GM19397 (cell line): ENCODE measurements at regions not wholly inside any gene's neighbourhood (a gene's known extent, or its start where the extent isn't known, plus 50 kb on each side); places are given as distances from the start of the nearest gene placed in this dataset.
"Not testable (repeated sequence)": the region's sequence is repeated elsewhere in the genome, so short reads cannot be mapped to it uniquely, and the experiment has no call there.

Experiments
- ATAC-seq: cut with Tn5 transposase; IDR thresholded peaks from one replicate; pipeline ENCODE4 v1.9.1; 2021; ENCODE audit warnings: mild to moderate bottlenecking, moderate library complexity; ENCODE audit not compliant: unreplicated experiment

DNA sequence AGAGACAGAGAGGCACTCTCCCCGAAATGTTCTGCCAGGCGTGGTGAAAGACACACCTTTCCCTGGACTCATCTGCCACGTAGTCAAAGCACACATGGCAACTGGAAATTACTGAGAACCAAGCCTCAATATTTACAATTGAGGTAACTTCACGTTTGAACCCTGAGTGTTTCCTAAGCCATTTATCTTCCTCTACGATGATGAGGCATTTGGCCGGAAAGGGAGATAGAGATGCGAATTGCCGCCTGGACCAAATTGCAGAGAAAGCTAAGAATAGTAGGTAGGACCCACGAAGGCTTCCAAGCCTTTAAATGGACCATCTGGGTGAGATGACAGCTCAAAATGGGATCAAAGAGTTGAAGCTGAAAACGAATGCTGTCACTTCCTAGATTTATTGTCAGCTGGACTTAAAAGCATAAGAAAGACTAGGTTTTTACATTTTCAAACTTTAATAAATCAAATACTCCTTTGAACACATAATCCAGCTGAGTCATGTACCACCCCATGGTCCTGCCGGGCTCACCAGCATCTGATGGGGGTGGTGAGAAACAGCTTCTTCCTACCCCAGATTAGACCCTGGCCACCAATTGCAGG is 135.6 kb upstream of the LYZL2 start:
- ATAC-seq, result no peak

DNA sequence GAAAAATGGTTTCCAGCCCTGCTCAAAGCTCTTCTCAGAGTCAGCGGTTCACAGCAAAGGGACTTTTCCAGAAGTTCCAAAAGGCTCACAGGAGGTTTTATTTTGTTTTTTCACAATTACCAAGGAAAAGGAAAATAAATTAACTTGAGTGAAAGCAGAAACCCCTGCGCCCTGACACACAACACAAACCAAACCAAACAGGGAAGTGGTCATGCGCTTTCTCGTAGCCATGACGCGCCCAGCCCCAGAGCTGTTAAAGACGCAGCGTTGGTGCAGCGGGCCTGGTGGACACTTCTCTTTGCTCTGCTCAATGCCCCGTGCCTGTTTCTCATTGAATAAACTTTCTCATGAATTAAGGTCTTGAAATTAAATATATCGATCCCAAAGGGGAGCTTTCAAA is 134.4 kb upstream of the LYZL2 start:
- ATAC-seq, result no peak

DNA sequence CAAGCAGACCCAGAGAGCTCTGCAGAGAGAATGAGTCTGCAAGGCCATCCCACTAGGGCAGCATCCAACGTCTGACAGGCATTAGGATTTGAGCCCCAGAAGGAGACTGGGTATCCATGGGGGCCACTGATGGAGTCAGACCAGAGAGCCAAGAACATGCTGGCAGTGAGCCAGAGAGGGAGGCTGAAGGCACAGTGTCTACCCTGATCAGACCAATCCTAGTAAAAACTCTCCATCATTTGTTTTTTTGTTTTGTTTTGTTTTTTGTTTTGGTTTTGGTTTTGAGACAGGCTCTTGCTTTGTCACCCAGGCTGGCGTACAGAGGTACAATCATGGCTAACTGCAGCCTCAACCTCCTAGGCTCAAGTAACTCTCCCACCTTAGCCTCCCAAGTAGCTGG is 133.1 kb upstream of the LYZL2 start:
- no peak for ATAC-seq

DNA sequence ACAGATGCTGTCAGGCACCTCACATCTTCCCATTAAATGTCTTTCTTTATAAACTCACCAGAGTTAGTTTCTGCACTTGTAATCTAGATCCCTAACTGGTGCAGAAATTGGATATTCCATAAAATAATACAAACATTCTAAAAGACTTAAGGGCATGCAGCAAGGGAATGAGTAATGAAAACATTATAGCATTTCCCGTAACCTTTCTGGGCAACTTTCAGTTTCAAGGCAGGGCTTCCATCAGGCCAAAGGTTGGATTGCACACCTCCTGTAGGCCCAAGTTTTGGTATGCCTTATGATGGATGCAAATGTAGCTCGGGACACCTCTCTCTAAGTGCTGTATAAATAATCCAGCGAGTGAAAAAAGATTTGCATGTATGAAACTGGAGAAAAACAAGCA is 129.9 kb upstream of the LYZL2 start:
- no peak for ATAC-seq

DNA sequence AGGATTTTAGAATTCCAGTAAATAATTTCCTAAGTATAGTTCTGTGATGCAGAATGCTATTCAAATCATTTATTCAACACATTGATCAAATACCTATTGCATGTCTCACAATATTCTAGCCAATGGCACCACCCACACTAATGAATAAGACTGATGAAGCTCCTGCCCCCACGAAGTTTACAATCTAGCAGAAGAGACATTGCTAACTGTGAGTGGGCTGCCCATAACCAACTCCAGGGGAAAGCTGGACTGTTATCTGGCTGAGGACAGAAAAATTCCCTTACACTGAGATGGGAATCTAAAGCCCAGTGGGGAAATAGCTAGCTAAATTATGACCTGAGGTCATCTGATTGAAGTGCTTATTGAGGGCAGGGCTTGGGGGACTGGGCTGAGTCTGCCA is 128.8 kb upstream of the LYZL2 start:
- ATAC-seq, result no peak

DNA sequence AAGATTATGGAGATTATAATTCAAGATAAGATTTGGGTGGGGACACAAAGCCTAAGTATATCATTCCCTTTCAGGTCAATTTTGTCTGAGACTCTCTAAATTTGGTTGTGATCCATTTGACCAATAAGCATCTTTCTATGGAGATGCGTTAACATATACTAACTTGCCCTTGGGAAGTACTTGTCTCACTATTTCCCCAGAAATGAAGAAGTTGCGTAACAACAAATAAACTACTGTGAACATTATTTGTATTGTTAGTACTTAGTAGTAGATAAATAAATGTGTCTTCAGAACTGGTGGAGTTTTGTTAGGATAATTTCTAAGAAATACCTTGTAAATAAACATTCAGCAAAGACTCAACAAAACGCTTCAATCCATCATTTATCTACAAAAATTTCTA is 127.3 kb upstream of the LYZL2 start:
- no peak for ATAC-seq

DNA sequence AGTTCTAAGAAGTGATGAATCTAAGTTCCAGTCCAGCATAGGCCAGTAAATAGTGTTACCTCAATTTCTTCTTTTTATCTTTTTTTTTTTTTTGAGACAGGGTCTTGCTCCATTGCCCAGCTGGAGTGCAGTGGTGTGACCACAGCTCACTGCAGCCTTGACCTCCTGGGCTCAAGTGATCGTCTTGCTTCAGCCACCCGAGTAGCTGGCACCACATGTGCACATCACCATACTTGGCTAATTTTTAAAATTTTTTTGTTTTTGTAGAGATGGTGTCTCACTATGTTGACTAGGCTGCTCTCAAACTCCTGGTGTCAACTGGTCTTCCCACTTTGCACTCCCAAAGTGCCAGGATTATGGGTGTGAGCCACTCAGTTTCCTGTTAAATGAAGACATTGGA is 126.6 kb upstream of the LYZL2 start:
- no peak for ATAC-seq

DNA sequence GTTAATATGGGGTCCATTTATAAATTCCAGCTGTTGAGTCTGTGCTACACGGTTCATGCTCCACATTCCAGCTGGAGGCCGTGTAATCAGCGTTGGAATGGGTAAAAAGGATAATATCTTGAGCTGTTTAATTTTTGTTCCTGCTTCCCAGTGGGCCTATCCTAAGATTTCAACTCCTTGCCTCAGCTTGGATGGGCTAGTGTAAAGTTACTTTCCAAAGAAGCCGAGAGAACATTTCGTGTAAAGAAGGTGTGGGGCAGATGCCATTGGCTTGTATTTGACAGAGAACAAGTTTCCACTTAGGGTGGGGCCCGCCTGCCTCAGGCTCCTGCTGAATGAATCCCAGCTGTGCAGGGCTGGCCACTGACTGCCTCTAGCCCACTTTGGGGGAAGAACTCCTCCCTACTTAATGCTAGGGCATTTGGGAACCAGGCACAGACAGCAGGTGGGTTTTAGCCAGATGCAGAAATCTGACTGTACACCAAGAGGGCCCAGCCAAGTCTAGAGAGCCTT is 125.9 kb upstream of the LYZL2 start:
- ATAC-seq, result no peak

DNA sequence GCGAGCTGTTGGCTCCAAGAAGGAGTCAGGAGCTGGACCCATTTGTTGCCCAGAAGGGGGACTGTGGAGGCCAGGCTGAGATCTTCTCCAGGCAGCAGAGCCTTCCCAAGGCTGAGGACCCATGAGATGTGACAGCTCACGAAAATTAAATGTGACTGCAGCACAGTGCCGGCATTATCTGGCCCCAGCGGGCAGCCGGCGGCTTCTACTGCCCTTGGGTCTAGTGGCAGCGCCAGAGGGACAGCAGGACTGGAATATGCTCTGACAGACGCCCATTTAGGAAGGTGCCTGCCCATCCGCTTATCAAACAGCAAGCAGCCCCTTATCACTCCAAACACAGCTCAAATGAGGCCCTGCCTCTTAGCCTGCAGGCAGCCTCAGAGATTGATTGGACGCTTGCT is 122.9 kb upstream of the LYZL2 start:
- no peak for ATAC-seq

DNA sequence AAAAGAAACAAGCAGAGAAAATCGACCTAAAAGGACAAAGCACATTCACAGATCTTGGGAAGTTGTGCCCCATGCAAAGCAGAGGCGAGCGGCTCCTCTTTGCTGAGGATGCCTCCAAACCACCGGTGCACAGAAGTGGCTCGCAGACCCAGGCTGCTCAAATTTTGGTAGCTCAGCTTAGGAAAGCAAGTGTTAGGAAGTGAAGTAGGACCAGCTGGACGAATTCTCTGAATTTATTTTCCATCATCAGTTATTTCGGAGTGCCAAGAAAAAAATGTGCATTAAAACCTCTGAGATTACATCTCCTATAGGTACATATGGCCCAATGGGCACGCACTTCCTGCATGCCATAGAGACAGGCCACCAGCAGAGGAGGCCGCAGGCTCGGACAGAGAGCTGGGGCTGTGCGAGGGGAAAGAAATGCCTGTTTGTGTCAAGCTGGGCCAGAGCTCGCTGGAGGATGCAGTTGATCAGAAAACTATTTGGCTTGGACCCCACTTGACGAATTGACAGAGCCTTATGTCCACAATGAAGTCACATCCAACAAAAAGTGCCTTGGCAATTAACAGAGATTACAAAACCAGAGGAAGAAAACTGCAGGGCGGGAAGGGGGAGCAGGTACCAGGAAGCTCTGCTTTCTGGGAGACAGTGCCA is 122.3 kb upstream of the LYZL2 start:
- ATAC-seq, result no peak

DNA sequence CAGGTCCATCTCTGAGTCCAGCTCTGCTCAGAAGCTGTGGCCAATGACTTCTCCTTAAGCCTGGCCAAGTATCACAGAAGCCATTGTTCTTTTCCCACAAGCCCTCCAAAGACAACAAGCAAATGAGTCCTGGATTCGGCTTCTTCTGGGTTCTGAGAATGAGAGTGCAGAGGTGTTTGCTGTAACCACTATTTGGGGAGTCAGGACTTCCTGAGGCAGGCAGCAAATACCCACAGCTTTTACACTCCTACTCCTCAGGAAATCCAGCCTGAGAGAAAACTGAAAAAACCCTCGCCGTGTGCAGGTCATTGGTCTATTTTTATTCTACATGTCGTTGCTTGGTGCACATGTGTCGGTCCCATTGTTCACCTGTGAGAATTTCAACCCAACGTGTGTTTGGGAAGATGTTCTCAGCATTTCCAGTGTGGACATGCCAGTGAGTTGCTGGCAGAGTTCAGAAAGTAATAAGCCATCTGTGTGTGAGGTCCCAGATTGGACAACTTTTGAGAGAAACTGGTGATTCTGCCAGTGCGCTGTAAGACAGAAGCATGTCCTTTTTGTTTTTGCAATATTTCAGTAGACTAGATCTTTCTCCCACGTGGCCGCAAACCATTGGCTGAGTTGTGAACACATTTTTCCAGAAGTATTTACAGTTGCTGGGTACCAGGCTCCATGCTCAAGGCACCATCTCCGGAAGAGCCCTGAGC is 121.6 kb upstream of the LYZL2 start:
- ATAC-seq, result no peak

DNA sequence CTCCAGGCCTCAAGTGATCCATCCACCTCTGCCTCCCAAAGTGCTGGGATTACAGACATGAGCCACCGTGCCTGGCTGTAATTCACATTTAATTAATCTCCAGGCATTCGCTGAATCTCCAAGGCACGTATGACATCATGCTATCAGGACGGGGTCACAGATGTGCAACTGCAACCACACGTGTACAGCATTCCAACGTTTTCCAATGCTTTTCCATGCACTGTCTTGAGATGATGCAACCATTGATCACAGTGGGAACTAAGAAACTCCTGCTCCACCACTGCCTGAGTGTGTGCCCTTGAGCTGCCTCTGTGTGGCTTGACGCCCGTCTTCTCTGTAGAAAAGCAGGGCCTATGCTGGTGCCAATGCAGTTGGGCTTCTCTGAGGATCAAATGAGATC is 119.8 kb upstream of the LYZL2 start:
- no peak for ATAC-seq

DNA sequence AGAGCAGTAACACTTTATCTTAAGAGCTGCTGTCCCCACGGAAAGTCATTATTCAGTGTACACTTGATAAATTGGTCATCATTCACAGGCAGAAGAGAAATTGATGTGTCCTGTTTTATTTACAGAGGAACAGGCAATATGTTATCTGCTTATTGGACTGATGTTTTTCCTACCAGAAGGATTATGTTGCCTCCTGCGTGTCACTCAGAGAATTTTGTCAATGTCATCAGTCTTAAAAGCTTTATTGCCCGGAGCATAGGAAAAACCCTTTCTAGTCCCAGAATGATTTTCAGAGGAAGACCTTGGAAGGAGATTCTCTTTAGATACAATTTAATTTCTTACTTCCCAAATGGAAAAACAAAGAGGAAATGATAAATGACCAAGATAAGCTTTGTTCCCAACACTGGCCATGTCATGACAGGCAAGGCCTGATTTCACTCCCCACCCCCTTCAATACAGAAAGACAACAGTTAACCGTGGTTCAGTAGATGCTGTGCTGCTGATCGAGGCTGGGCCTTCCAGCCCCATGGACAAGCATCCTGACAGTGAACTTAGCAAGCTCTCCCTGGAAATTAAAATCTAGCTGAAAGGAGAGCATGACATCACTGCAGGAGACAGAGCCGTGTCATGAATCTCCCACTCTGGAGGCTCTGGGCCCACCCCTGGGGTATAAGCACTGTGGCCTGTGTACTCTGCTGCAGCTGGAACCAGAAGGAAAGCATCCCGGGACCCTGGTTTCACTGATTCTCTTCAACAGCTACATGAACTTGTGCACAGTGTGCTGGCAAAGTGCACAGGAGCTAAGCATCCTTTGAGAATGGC is 118.8 kb upstream of the LYZL2 start:
- ATAC-seq, result no peak

DNA sequence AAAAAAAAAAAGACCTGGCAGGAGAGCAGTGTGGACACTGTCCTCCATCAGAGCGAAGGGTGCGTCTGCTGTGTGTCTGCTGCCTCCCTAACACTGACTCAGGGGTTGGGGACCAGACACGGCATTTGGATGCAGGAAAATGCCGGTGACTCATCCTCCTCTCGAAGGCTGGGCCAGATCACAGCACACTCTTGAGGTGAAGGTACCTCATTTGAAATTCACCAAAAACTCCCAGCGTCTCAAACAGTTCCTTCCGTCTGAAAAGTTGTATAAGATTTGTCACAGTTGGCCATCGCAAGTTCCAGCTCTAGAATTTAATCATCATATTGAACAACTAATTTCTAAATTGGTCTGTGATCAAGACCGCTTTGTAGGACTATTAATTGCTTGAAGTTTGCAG is 118.1 kb upstream of the LYZL2 start:
- no peak for ATAC-seq

DNA sequence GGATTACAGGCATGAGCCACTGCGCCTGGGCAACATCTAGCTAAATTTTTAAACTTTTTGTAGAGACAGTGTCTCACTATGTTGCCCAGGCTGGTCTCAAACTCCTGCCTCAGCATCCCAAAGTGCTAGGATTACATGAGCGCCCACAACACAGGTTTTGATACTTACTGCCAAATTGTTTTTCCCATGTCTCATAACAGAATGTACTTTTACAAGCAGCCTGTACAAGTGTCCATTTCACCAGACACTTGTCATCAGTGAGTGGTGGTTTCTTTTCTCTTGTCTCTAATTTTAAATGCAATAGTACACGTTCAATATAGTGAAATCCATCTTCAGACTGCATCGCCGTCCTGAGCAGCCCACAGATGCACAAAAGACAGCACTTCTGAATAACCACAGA is 116.4 kb upstream of the LYZL2 start:
- no peak for ATAC-seq

DNA sequence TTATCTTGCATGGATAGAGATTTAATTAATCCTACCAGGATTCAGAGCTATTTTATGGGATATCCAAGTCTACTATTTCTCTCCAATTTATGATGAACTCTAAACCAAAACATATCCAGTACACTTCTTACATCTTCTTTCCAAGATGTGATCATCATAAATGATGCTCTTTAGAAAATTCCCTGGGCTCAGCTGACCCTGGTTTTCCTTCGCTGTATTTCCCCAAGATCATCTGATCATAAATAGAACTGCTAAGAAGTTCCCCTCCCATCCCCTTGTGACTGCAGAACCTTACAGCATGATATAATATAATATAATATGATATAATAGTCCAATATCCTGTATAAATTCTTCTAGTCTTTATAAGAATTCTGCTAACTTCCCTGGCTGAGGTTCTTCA is 114.6 kb upstream of the LYZL2 start:
- ATAC-seq, result no peak

DNA sequence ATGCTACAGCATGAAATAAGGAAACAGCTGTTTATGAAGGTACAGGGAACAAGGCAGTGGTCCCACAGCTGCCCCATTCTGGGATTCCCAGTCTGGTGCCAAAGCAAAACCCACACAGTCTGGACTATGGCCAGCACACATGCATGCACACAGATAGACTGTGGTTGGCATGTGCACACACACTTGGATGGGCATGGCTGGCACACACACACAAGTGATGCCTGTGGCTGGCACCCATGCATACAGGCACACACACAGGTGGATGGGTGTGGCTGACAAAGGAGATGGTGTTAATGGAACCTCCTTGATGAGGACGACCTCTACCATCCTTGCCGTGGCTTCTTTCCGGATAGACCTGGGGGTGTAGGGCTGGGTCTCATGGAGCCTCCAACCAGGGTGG is 114.0 kb upstream of the LYZL2 start:
- no peak for ATAC-seq

DNA sequence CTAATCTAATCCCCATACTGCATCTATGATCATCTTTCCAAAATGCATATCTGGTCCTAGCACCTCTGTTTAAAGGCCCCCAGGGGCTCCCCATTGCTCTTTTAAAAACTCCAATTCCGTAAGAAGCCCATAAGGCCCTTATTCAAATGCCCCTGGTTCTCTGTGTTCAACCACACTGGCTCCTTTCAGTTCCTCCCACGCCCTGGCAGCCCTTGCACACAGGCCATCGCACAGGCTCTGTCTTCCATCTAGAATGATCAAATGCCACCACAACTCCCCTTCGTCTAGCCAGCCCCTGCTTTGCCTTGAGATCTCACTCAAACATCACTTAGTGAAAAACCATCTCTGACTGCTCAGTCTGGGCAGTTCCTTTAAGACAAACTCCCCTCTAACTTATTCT is 112.9 kb upstream of the LYZL2 start:
- ATAC-seq, result peak; percentile 87

DNA sequence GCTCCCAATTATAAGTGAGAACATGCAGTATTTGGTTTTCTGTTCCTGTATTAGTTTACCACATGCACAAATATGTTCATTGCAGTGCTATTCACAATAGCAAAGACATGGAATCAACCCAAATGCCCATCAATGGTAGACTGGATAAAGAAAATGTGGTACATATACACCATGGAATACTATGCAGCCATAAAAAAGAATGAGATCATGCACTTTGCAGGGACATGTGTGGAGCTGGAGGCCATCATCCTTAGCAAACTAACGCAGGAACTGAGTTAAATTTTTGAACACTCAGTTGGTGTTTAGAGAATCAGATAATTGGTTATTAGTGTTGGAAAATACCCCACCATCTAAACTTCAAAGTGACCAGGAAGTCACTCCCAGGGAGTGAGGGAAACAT is 111.2 kb upstream of the LYZL2 start:
- not testable (repeated sequence) for ATAC-seq

DNA sequence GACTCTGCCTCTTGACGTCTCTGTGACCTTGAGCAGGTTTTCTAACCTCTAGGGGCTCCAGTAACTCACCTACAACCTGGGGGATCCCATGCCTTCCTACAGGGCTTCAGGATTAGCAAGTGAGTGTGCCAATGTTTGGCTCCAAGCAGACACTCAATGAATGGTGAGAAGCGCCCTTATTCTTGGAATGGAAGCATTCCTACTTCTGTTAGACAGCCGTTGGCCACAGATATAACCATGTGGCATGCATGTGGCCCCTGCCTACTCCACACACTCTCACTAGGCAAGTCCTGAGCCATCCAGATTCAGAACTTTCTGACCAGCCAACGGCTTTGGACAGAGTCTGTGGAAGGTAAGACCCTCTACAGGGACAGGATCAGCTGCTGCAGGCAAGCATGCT is 108.9 kb upstream of the LYZL2 start:
- ATAC-seq, result no peak

DNA sequence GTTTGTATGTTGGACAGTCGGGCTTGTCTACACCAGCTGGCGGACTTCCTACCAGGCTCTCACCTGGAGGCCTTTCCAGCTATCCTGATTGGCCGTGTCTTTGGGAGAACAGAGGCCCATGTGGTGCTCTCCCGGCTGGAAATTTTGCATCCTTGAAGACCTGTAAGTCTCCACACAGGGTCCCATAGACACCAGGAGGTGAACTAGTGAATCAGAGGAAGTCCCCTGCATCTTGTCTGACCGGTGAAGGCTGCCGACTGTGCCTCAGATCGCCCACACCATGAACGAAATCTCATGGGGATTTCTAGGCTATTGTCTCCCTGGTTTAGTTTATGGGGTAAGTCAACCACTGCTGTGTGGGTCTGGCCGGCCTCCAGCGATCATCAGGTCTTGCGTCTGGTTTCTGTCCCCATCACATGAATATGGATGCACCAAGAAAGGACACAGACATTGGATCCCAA is 108.4 kb upstream of the LYZL2 start:
- ATAC-seq, result peak; percentile 33
